ENCODE measurements at regions not wholly inside any gene's neighbourhood (a gene's known extent, or its start where the extent isn't known, plus 50 kb on each side); places are given as distances from the start of the nearest gene placed in this dataset.

DNA sequence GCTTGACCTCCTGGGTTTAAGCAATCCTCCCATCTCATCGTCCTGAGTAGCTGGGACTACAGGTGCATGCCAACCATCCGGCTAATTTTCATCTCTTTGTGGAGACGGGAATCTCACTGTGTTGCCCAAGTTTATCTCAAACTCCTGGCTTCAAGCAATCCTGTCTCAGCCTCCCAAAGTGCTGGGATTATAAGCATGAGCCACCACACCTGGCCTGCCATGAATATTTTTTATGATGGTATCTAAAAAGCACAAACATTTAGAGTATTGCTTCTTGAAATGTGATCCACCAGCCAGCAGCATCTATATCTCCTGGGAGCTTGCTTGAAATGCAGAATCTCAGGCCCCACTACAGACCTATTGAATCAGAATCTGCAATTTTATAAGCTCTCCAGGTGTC lies 111.2 kb upstream of the CLDN10 start:
- no peak for TF ChIP-seq EZH2phosphoT487 (IDR thresholded peaks at IDR 0.05; ENCODE audit: borderline replicate concordance, low read depth, low read length)
- TF ChIP-seq, protein P1, sequence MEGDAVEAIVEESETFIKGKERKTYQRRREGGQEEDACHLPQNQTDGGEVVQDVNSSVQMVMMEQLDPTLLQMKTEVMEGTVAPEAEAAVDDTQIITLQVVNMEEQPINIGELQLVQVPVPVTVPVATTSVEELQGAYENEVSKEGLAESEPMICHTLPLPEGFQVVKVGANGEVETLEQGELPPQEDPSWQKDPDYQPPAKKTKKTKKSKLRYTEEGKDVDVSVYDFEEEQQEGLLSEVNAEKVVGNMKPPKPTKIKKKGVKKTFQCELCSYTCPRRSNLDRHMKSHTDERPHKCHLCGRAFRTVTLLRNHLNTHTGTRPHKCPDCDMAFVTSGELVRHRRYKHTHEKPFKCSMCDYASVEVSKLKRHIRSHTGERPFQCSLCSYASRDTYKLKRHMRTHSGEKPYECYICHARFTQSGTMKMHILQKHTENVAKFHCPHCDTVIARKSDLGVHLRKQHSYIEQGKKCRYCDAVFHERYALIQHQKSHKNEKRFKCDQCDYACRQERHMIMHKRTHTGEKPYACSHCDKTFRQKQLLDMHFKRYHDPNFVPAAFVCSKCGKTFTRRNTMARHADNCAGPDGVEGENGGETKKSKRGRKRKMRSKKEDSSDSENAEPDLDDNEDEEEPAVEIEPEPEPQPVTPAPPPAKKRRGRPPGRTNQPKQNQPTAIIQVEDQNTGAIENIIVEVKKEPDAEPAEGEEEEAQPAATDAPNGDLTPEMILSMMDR (conservative IDR thresholded peaks at IDR 0.05; ENCODE audit: low read length): no peak
- Histone ChIP-seq H4K20me1 (ENCODE audit: insufficient read depth, low read length) (no peaks in the 10 kb centered on the region), H2AFZ (ENCODE audit: low read length) (no peak overlapping the region), H3K27ac (ENCODE audit: low read depth, low read length, poor library complexity, severe bottlenecking) (no peak overlapping the region), H3K4me3 (ENCODE audit: low read depth, low read length, poor library complexity, severe bottlenecking) (no peak overlapping the region), H3K9me2 (ENCODE audit: insufficient read depth, low read length) (no peaks in the 10 kb centered on the region), H3K4me1 (ENCODE audit: insufficient read depth, low read length, poor library complexity, severe bottlenecking) (no peaks in the 10 kb centered on the region), H3K4me2 (ENCODE audit: low read length) (no peak overlapping the region), H3K9me3 (ENCODE audit: low read length) (no peaks in the 10 kb centered on the region), H3K36me3 (ENCODE audit: insufficient read depth, low read length) (no peaks in the 10 kb centered on the region), H3K79me2 (ENCODE audit: insufficient read depth, low read depth, low read length) (no peaks in the 10 kb centered on the region)
- no TSS peak for BruUV-seq (replicated peaks)
- DNase-seq (ENCODE audit: low spot score): no peak
- intact Hi-C loops (cut with micrococcal nuclease; ENCODE audit: unreplicated experiment): no loop called here
- CTCF ChIA-PET (ENCODE audit: unreplicated experiment): no interaction called here
- POLR2A ChIA-PET: no interaction called here

DNA sequence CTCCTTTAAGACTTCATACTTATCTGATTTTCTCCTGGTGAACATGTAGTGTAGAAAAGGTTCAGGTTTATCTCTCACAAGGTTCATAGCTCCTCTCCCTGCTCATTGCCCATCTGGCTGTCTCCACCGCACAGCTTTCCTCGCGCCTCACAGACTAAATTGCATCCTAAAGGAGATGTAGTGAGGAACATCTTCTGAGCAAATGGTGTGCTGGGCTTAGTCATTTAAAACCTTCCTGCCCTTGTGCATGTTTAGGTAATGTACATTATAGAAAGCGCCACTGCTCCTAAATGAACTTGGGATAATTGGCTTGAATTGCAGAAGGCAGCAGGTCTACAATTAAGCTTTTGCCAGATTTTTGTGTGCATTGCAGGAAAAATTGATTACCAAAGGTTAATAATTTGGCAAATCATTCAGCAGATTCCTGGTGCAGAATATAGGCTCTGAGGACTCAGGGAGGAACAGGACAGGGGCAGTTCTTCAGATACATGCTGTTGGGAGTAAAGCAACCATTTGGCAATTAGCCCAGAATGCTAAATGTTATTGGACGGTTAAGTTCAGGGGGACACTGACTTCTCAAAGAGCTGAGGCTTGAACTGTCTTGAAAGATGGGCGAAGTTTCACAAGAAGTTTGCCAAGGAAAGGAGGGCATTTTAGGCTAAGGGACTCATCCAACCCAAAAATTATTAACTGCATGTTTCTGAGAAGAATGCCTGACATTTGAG lies 108.4 kb upstream of the CLDN10 start:
- DNase-seq (ENCODE audit: low spot score): no peak
- POLR2A ChIA-PET: no interaction called here
- H4K20me1 ChIP-seq (ENCODE audit: insufficient read depth, low read length): no peaks in the 10 kb centered on the region
- intact Hi-C loops (cut with micrococcal nuclease; ENCODE audit: unreplicated experiment): no loop called here
- no peak overlapping the region for H3K4me2 ChIP-seq (ENCODE audit: low read length)
- no peak overlapping the region for H2AFZ ChIP-seq (ENCODE audit: low read length)
- H3K4me1 ChIP-seq (ENCODE audit: insufficient read depth, low read length, poor library complexity, severe bottlenecking): no peaks in the 10 kb centered on the region
- no peak for TF ChIP-seq EZH2phosphoT487 (IDR thresholded peaks at IDR 0.05; ENCODE audit: borderline replicate concordance, low read depth, low read length)
- TF ChIP-seq, protein P1 (conservative IDR thresholded peaks at IDR 0.05; ENCODE audit: low read length): no peak
- H3K9me2 ChIP-seq (ENCODE audit: insufficient read depth, low read length): no peaks in the 10 kb centered on the region
- BruUV-seq (replicated peaks): no TSS peak
- no peak overlapping the region for H3K4me3 ChIP-seq (ENCODE audit: low read depth, low read length, poor library complexity, severe bottlenecking)
- CTCF ChIA-PET (ENCODE audit: unreplicated experiment): no interaction called here
- H3K9me3 ChIP-seq (ENCODE audit: low read length): no peaks in the 10 kb centered on the region
- no peaks in the 10 kb centered on the region for H3K36me3 ChIP-seq (ENCODE audit: insufficient read depth, low read length)
- no peak overlapping the region for H3K27ac ChIP-seq (ENCODE audit: low read depth, low read length, poor library complexity, severe bottlenecking)
- no peaks in the 10 kb centered on the region for H3K79me2 ChIP-seq (ENCODE audit: insufficient read depth, low read depth, low read length)

DNA sequence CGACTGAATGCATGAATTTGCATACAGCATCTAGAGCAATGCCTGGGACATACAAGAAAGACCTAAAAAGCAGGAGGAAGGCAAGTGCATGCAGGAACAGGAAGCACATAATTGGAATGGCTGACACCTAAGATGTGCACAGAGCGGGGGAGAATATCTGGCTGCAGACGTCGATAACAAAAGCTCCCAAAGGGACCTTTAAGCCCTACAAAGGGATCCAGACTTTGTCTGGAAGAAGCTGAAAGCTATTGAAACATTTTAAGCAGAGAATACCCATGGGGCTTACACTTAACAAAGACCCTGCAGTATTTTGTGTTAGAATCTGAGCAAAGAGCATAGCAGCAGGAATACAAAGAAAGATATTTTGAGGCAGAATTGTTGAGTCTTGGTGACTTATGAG lies 107.4 kb upstream of the CLDN10 start:
- no peak overlapping the region for H2AFZ ChIP-seq (ENCODE audit: low read length)
- BruUV-seq (replicated peaks): no TSS peak
- H3K4me2 ChIP-seq (ENCODE audit: low read length): no peak overlapping the region
- DNase-seq (ENCODE audit: low spot score): no peak
- intact Hi-C loops (cut with micrococcal nuclease; ENCODE audit: unreplicated experiment): no loop called here
- no peaks in the 10 kb centered on the region for H4K20me1 ChIP-seq (ENCODE audit: insufficient read depth, low read length)
- CTCF ChIA-PET (ENCODE audit: unreplicated experiment): no interaction called here
- H3K9me3 ChIP-seq (ENCODE audit: low read length): no peaks in the 10 kb centered on the region
- POLR2A ChIA-PET: no interaction called here
- no peaks in the 10 kb centered on the region for H3K36me3 ChIP-seq (ENCODE audit: insufficient read depth, low read length)
- H3K4me1 ChIP-seq (ENCODE audit: insufficient read depth, low read length, poor library complexity, severe bottlenecking): no peaks in the 10 kb centered on the region
- no peaks in the 10 kb centered on the region for H3K9me2 ChIP-seq (ENCODE audit: insufficient read depth, low read length)
- H3K79me2 ChIP-seq (ENCODE audit: insufficient read depth, low read depth, low read length): no peaks in the 10 kb centered on the region
- no peak overlapping the region for H3K4me3 ChIP-seq (ENCODE audit: low read depth, low read length, poor library complexity, severe bottlenecking)
- H3K27ac ChIP-seq (ENCODE audit: low read depth, low read length, poor library complexity, severe bottlenecking): no peak overlapping the region
- TF ChIP-seq, protein P1 (conservative IDR thresholded peaks at IDR 0.05; ENCODE audit: low read length): no peak
- TF ChIP-seq EZH2phosphoT487 (IDR thresholded peaks at IDR 0.05; ENCODE audit: borderline replicate concordance, low read depth, low read length): no peak
